ENCODE measurements at regions not wholly inside any gene's neighbourhood (a gene's known extent, or its start where the extent isn't known, plus 50 kb on each side); places are given as distances from the start of the nearest gene placed in this dataset.
"Not testable (repeated sequence)": the region's sequence is repeated elsewhere in the genome, so short reads cannot be mapped to it uniquely, and the experiment has no call there.

DNA sequence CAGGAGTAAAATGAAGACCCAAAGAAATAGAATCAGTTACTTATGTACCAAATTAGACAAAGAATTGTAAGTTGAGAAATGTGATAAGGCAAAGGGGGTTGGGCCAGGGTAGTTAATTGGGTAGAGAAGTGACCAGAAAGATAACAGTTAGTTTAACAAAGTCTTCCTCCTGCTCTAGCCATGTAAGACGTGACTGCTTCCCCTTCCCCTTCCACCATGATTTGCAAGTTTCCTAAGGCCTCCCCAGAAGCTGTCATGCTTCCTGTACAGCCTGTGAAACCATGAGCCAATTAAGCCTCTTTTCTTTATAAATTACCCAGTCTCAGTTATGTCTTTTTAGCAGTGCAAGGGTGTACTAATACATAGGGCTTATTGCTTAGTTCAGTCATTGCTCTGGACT is 142.0 kb upstream of the PDE4B start:
- CTCF ChIA-PET: no interaction called here
- H3K9me3 Mint-ChIP-seq: peaks cover 0 to 43% (median 11%) of the 10 kb centered on the region in 11 donors

DNA sequence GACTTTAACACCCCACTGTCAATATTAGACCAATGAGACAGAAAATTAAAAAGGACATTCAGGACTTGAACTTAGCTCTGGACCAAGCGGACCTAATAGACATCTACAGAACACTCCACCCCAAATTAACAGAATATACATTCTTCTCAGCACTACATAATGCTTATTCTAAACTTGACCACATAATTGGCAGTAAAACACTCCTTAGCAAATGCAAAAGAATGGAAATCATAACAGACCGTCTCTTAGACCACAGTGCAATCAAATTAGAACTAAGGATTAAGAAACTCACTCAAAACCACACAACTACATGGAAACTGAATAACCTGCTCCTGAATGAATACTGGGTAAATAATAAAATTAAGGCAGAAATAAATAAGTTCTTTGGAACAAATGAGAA is 138.2 kb upstream of the PDE4B start:
- H3K9me3 ChIP-seq (ENCODE audit: control insufficient read depth in 2 of 3, low read length in 3 of 3); H3K4me1 Mint-ChIP-seq; DNase-seq; H3K36me3 Mint-ChIP-seq; CTCF ChIA-PET; H3K4me1 ChIP-seq (ENCODE audit: control insufficient read depth in 2 of 2, insufficient read depth in 2 of 2, low read length in 2 of 2); H3K27me3 ChIP-seq (ENCODE audit: control insufficient read depth in 2 of 2, insufficient read depth in 2 of 2, low read length in 2 of 2); ATAC-seq; H3K36me3 ChIP-seq (ENCODE audit: control insufficient read depth in 2 of 3, insufficient read depth in 3 of 3, low read length in 3 of 3); intact Hi-C loops (cut with micrococcal nuclease); H3K27ac Mint-ChIP-seq; POLR2A ChIA-PET; H3K27ac ChIP-seq (ENCODE audit: low read depth, low read length); H3K4me3 Mint-ChIP-seq; H3K4me3 ChIP-seq (ENCODE audit: low read length): not testable (repeated sequence)
- peaks cover 0 to 22% (median under 1%) of the 10 kb centered on the region in 11 donors for H3K9me3 Mint-ChIP-seq
- H3K27me3 Mint-ChIP-seq: peaks cover 6 to 23% (median 17%) of the 10 kb centered on the region in 5 donors

More for the DNA sequence above, 142.0 kb upstream of the PDE4B start:
- Mint-ChIP-seq H3K27ac (no peak overlapping the region), H3K36me3 (peaks cover 0 to 11% (median 0%) of the 10 kb centered on the region in 5 donors), H3K4me1 (no peaks in the 10 kb centered on the region), H3K27me3 (peaks cover 6 to 41% (median 17%) of the 10 kb centered on the region in 5 donors), H3K4me3 (no peak overlapping the region)
- ATAC-seq: no peak
- no peak overlapping the region for H3K4me3 ChIP-seq (ENCODE audit: low read length)
- H3K27me3 ChIP-seq (ENCODE audit: control insufficient read depth in 2 of 2, insufficient read depth in 2 of 2, low read length in 2 of 2): no peaks in the 10 kb centered on the region
- no peaks in the 10 kb centered on the region for H3K36me3 ChIP-seq (ENCODE audit: control insufficient read depth in 2 of 3, insufficient read depth in 3 of 3, low read length in 3 of 3)
- DNase-seq: no peak
- intact Hi-C loops (cut with micrococcal nuclease): no loop called here
- H3K27ac ChIP-seq (ENCODE audit: low read depth, low read length): no peak overlapping the region
- H3K4me1 ChIP-seq (ENCODE audit: control insufficient read depth in 2 of 2, insufficient read depth in 2 of 2, low read length in 2 of 2): no peaks in the 10 kb centered on the region
- no peaks in the 10 kb centered on the region for H3K9me3 ChIP-seq (ENCODE audit: control insufficient read depth in 2 of 3, low read length in 3 of 3)
- POLR2A ChIA-PET: no interaction called here

DNA sequence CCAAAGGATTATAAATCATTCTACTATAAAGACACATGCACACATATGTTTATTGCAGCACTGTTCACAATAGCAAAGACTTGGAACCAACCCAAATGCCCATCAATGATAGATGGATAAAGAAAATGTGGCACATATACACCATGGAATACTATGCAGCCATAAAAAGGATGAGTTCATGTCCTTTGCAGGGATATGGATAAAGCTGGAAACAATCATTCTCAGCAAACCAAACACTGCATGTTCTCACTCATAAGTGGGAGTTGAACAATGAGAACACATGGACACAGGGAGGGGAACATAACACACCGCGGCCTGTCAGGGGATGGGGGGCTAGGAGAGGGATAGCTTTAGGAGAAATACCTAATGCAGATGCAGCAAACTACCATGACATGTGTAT is 135.1 kb upstream of the PDE4B start:
- DNase-seq; H3K9me3 ChIP-seq (ENCODE audit: control insufficient read depth in 2 of 3, low read length in 3 of 3); CTCF ChIA-PET; ATAC-seq; H3K4me1 Mint-ChIP-seq; H3K36me3 ChIP-seq (ENCODE audit: control insufficient read depth in 2 of 3, insufficient read depth in 3 of 3, low read length in 3 of 3); POLR2A ChIA-PET; H3K27ac ChIP-seq (ENCODE audit: low read depth, low read length); H3K4me3 Mint-ChIP-seq; H3K4me1 ChIP-seq (ENCODE audit: control insufficient read depth in 2 of 2, insufficient read depth in 2 of 2, low read length in 2 of 2); H3K27me3 ChIP-seq (ENCODE audit: control insufficient read depth in 2 of 2, insufficient read depth in 2 of 2, low read length in 2 of 2); H3K4me3 ChIP-seq (ENCODE audit: low read length); H3K36me3 Mint-ChIP-seq; H3K27ac Mint-ChIP-seq; intact Hi-C loops (cut with micrococcal nuclease): not testable (repeated sequence)
- peaks cover 7 to 13% (median 10%) of the 10 kb centered on the region in 5 donors for H3K27me3 Mint-ChIP-seq
- peaks cover 0 to 13% (median 2%) of the 10 kb centered on the region in 11 donors for H3K9me3 Mint-ChIP-seq

DNA sequence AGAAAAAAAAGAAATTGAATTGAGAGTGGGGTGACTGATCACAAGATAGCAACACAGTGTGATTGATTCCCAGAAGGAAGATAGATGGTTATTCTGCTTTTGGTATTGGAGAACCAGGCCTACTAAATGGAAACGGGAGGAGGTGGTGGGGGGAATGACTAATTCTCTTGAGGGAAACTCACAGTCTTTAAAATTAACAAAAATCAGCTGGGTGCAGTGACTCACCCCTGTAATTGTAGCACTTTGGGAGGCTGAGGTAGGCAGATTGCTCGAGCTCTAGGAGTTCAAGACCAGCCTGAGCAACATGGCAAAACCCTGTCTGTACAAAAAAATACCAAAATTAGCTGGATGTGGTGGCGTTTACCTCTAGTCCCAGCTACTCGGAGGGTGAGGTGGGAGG is 134.6 kb upstream of the PDE4B start:
- H3K36me3 ChIP-seq (ENCODE audit: control insufficient read depth in 2 of 3, insufficient read depth in 3 of 3, low read length in 3 of 3): no peaks in the 10 kb centered on the region
- ATAC-seq (no peak), DNase-seq (no peak)
- Mint-ChIP-seq H3K4me3 (no peak overlapping the region), H3K27me3 (peaks cover 5 to 13% (median 8%) of the 10 kb centered on the region in 5 donors), H3K36me3 (no peaks in the 10 kb centered on the region), H3K4me1 (no peaks in the 10 kb centered on the region), H3K9me3 (peaks cover 0 to 13% (median 2%) of the 10 kb centered on the region in 11 donors), H3K27ac (no peak overlapping the region)
- no peak overlapping the region for H3K4me3 ChIP-seq (ENCODE audit: low read length)
- H3K9me3 ChIP-seq (ENCODE audit: control insufficient read depth in 2 of 3, low read length in 3 of 3): no peaks in the 10 kb centered on the region
- H3K4me1 ChIP-seq (ENCODE audit: control insufficient read depth in 2 of 2, insufficient read depth in 2 of 2, low read length in 2 of 2): no peaks in the 10 kb centered on the region
- H3K27me3 ChIP-seq (ENCODE audit: control insufficient read depth in 2 of 2, insufficient read depth in 2 of 2, low read length in 2 of 2): no peaks in the 10 kb centered on the region
- no peak overlapping the region for H3K27ac ChIP-seq (ENCODE audit: low read depth, low read length)
- ChIA-PET CTCF (no interaction called here), POLR2A (no interaction called here)
- intact Hi-C loops (cut with micrococcal nuclease): no loop called here

DNA sequence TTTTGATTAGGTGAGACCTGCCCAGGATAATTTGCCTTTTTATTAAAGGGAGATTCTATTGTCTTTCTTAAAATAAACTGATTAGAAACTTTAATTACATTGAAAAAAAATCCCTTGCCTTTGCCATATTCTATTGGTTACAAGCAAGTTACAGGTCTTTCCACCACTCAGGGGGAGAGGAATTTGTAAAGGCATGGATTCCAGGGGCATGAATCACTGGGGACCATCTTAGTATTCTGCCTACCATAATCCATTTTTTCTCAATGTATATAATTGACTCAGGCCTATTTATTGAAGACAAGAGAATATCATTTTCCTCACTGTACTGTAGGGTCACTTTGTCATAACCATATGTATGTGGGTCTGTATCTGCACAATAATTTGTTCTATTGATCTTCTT is 124.3 kb upstream of the PDE4B start:
- no peak overlapping the region for H3K27ac ChIP-seq (ENCODE audit: low read depth, low read length)
- H3K9me3 Mint-ChIP-seq: peaks cover 5 to 32% (median 16%) of the 10 kb centered on the region in 11 donors
- no peak overlapping the region for H3K4me3 Mint-ChIP-seq
- ATAC-seq (no peak), DNase-seq (no peak)
- peaks cover 0 to 5% (median 0%) of the 10 kb centered on the region in 3 experiments for H3K9me3 ChIP-seq (ENCODE audit: control insufficient read depth in 2 of 3, low read length in 3 of 3)
- H3K4me1 ChIP-seq (ENCODE audit: control insufficient read depth in 2 of 2, insufficient read depth in 2 of 2, low read length in 2 of 2): no peaks in the 10 kb centered on the region
- H3K4me3 ChIP-seq (ENCODE audit: low read length): no peak overlapping the region
- ChIA-PET POLR2A (no interaction called here), CTCF (no interaction called here)
- H3K27me3 Mint-ChIP-seq: peaks cover 16 to 47% (median 30%) of the 10 kb centered on the region in 5 donors
- no peak overlapping the region for H3K27ac Mint-ChIP-seq
- intact Hi-C loops (cut with micrococcal nuclease): no loop called here
- no peaks in the 10 kb centered on the region for H3K4me1 Mint-ChIP-seq
- H3K36me3 ChIP-seq (ENCODE audit: control insufficient read depth in 2 of 3, insufficient read depth in 3 of 3, low read length in 3 of 3): no peaks in the 10 kb centered on the region
- peaks cover 0 to 10% (median 0%) of the 10 kb centered on the region in 5 donors for H3K36me3 Mint-ChIP-seq
- H3K27me3 ChIP-seq (ENCODE audit: control insufficient read depth in 2 of 2, insufficient read depth in 2 of 2, low read length in 2 of 2): peaks cover 0 to 7% of the 10 kb centered on the region in 2 donors

DNA sequence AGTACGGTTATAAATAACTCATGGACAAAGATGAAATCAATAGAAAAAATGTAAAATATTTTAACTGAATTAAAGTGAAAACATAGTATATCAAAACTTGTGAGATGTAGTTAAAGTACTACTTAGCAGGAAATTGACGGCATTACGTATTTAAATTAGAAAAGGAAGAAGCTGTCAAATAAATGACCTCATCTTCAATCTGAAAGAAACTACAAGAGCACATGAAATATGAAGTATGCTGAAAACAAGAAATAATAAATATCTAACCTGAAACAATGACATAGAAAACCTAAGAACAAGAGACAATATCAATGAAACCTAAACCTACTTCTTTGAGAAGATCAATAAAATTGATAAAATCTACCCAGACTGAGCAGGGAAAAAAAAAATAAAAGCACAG is 122.2 kb upstream of the PDE4B start:
- ChIA-PET CTCF (interaction anchor here (0.7 kb wide), 2 partner anchors 14 to 233 kb away, joined by 4 to 5 read pairs; no protein-coding TSS in a partner anchor), POLR2A (interaction anchor here (0.7 kb wide), 1 partner anchor 185 kb away, joined by 3 read pairs; no protein-coding TSS in a partner anchor)
- Mint-ChIP-seq H3K9me3 (peaks cover 5 to 28% (median 13%) of the 10 kb centered on the region in 11 donors), H3K27ac (no peak overlapping the region), H3K4me1 (no peaks in the 10 kb centered on the region), H3K36me3 (peaks cover 0 to 10% (median 0%) of the 10 kb centered on the region in 5 donors), H3K4me3 (no peak overlapping the region), H3K27me3 (peaks cover 8 to 38% (median 23%) of the 10 kb centered on the region in 5 donors)
- intact Hi-C loops (cut with micrococcal nuclease): no loop called here
- H3K27ac ChIP-seq (ENCODE audit: low read depth, low read length): no peak overlapping the region
- ATAC-seq (no peak), DNase-seq (no peak)
- peaks cover 0 to 5% (median 0%) of the 10 kb centered on the region in 3 experiments for H3K9me3 ChIP-seq (ENCODE audit: control insufficient read depth in 2 of 3, low read length in 3 of 3)
- peaks cover 0 to 7% of the 10 kb centered on the region in 2 donors for H3K27me3 ChIP-seq (ENCODE audit: control insufficient read depth in 2 of 2, insufficient read depth in 2 of 2, low read length in 2 of 2)
- no peaks in the 10 kb centered on the region for H3K4me1 ChIP-seq (ENCODE audit: control insufficient read depth in 2 of 2, insufficient read depth in 2 of 2, low read length in 2 of 2)
- H3K4me3 ChIP-seq (ENCODE audit: low read length): no peak overlapping the region
- no peaks in the 10 kb centered on the region for H3K36me3 ChIP-seq (ENCODE audit: control insufficient read depth in 2 of 3, insufficient read depth in 3 of 3, low read length in 3 of 3)

DNA sequence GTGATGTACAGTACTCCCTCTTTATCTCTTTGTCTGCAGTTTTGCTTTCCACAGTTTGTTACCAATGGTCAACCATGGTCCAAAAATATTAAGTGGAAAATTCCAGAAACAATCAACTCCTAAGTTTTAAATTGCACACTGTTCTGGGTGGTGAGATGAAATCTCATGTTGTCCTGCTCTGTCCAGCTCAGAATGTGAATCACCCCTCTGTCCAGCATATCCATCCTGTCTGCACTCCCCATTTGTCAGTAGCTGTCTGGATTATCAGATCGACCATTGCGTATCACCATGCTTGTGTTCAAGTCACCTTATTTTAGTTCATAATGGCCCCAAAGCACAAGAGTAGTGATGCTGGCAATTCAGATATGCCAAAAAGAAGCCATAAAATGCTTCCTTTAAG is 118.2 kb upstream of the PDE4B start:
- Mint-ChIP-seq H3K4me1 (no peaks in the 10 kb centered on the region), H3K27ac (no peak overlapping the region), H3K27me3 (peaks cover 2 to 15% (median 5%) of the 10 kb centered on the region in 5 donors), H3K36me3 (no peaks in the 10 kb centered on the region), H3K4me3 (no peak overlapping the region), H3K9me3 (peaks cover 0 to 10% (median 0%) of the 10 kb centered on the region in 11 donors)
- intact Hi-C loops (cut with micrococcal nuclease): no loop called here
- H3K27me3 ChIP-seq (ENCODE audit: control insufficient read depth in 2 of 2, insufficient read depth in 2 of 2, low read length in 2 of 2): peaks cover 0 to 5% of the 10 kb centered on the region in 2 donors
- H3K27ac ChIP-seq (ENCODE audit: low read depth, low read length): no peak overlapping the region
- H3K4me1 ChIP-seq (ENCODE audit: control insufficient read depth in 2 of 2, insufficient read depth in 2 of 2, low read length in 2 of 2): no peaks in the 10 kb centered on the region
- no peaks in the 10 kb centered on the region for H3K36me3 ChIP-seq (ENCODE audit: control insufficient read depth in 2 of 3, insufficient read depth in 3 of 3, low read length in 3 of 3)
- no peak overlapping the region for H3K4me3 ChIP-seq (ENCODE audit: low read length)
- DNase-seq (no peak), ATAC-seq (no peak)
- CTCF ChIA-PET: no interaction called here
- H3K9me3 ChIP-seq (ENCODE audit: control insufficient read depth in 2 of 3, low read length in 3 of 3): no peaks in the 10 kb centered on the region
- POLR2A ChIA-PET: no interaction called here
